Hepatocyte (in vitro differentiated cells): ENCODE measurements at regions not wholly inside any gene's neighbourhood (a gene's known extent, or its start where the extent isn't known, plus 50 kb on each side); places are given as distances from the start of the nearest gene placed in this dataset.

ENCODE experiments used
- DNase-seq: peaks from one replicate; pipeline ENCODE4 v3.0.0-alpha.2; 2016; ENCODE audit warnings: low spot score
- H2AFZ ChIP-seq: fragments of 200-600 bp; sonication (generic); 2 replicates; pipeline ENCODE4 v1.6.0; 2016; ENCODE audit warnings: antibody characterized with exemption, mild to moderate bottlenecking
- H3K27ac ChIP-seq: fragments of 200-600 bp; sonication (generic); 2 replicates; pipeline ENCODE4 v1.5.1; 2016; ENCODE audit warnings: mild to moderate bottlenecking
- H3K27me3 ChIP-seq: fragments of 200-600 bp; sonication (generic); 2 replicates; pipeline ENCODE4 v1.6.1; 2016
- H3K36me3 ChIP-seq: fragments of 200-600 bp; sonication (generic); replicated peaks from 2 replicates; pipeline ENCODE4 v1.5.1; 2016; ENCODE audit warnings: low read depth; ENCODE audit not compliant: insufficient read depth
- H3K4me1 ChIP-seq: fragments of 200-600 bp; sonication (generic); 2 replicates; pipeline ENCODE4 v1.5.1; 2016; ENCODE audit warnings: mild to moderate bottlenecking, moderate library complexity; ENCODE audit not compliant: insufficient read depth
- H3K4me2 ChIP-seq: fragments of 200-600 bp; sonication (generic); 2 replicates; pipeline ENCODE4 v1.6.0; 2016
- H3K4me3 ChIP-seq: fragments of 200-600 bp; sonication (generic); 2 replicates; pipeline ENCODE4 v1.5.1; 2016; ENCODE audit warnings: mild to moderate bottlenecking
- H3K79me2 ChIP-seq: fragments of 200-600 bp; sonication (generic); 2 replicates; pipeline ENCODE4 v1.6.0; 2017; ENCODE audit warnings: mild to moderate bottlenecking
- H3K9me2 ChIP-seq: fragments of 200-600 bp; sonication (generic); replicated peaks from 2 replicates; pipeline ENCODE4 v1.6.0; 2017; ENCODE audit warnings: mild to moderate bottlenecking; ENCODE audit not compliant: insufficient read depth
- H3K9me3 ChIP-seq: fragments of 200-600 bp; sonication (generic); 2 replicates; pipeline ENCODE4 v1.5.1; 2016; ENCODE audit warnings: low read depth, mild to moderate bottlenecking
- H4K20me1 ChIP-seq: fragments of 200-600 bp; sonication (generic); 2 replicates; pipeline ENCODE4 v1.6.0; 2016; ENCODE audit warnings: mild to moderate bottlenecking; ENCODE audit not compliant: insufficient read depth, poor library complexity, severe bottlenecking
- EZH2 ChIP-seq: fragments of 200-600 bp; sonication (generic); IDR thresholded peaks from 2 replicates; pipeline ENCODE4 v1.6.1; 2016; ENCODE audit warnings: antibody characterized with exemption, mild to moderate bottlenecking, borderline replicate concordance
- EZH2phosphoT487 ChIP-seq: fragments of 200-600 bp; sonication (generic); IDR thresholded peaks from one replicate; pipeline ENCODE4 v1.6.1; 2018; ENCODE audit warnings: antibody characterized with exemption, mild to moderate bottlenecking, low read depth, moderate library complexity; ENCODE audit not compliant: unreplicated experiment, severe bottlenecking
- WGBS: methylation state at CpG from one replicate; pipeline ENCODE4 v1.1.6; 2016; ENCODE audit warnings: low lambda C conversion rate; ENCODE audit errors: missing lambda C conversion rate; 5-methylcytosine and 5-hydroxymethylcytosine counted together
- TF ChIP-seq, protein P1 (sequence below): fragments of 200-600 bp; sonication (generic); IDR thresholded peaks from 2 replicates; pipeline ENCODE4 v1.5.1; 2016; ENCODE audit warnings: antibody characterized with exemption, mild to moderate bottlenecking; ENCODE audit not compliant: poor library complexity

DNA sequence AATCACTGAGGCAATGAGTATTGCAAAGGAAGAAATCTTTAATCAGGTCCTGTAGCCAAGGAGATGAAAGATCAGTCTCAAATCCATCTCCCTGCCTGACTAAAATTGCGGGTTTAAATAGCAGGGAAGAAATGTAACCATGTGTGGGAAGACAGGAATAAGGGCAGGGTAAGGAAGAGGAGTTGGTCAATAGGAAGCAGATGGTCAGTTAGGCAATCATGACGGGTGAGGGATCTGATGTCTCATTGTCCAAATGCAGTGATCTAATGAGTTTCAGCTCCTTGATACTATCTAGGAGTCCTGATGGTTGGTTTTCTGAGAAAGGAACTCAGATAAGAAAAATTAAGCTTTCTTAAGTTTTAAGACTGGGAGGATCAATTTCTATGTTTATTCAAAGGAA lies 200.8 kb downstream of the SPATA18 start:
- Histone ChIP-seq H2AFZ (no peak overlapping the region), H3K9me2 (no peaks in the 10 kb centered on the region), H3K4me3 (no peak overlapping the region), H3K27ac (no peak overlapping the region), H3K27me3 (no peaks in the 10 kb centered on the region), H4K20me1 (no peaks in the 10 kb centered on the region), H3K4me1 (peaks cover 3% of the 10 kb centered on the region), H3K79me2 (no peaks in the 10 kb centered on the region), H3K4me2 (no peak overlapping the region), H3K9me3 (no peaks in the 10 kb centered on the region), H3K36me3 (no peaks in the 10 kb centered on the region)
- no peak for DNase-seq
- 85% methylated on average over 2 of the region's 2 CpGs for WGBS
- TF ChIP-seq, protein P1, sequence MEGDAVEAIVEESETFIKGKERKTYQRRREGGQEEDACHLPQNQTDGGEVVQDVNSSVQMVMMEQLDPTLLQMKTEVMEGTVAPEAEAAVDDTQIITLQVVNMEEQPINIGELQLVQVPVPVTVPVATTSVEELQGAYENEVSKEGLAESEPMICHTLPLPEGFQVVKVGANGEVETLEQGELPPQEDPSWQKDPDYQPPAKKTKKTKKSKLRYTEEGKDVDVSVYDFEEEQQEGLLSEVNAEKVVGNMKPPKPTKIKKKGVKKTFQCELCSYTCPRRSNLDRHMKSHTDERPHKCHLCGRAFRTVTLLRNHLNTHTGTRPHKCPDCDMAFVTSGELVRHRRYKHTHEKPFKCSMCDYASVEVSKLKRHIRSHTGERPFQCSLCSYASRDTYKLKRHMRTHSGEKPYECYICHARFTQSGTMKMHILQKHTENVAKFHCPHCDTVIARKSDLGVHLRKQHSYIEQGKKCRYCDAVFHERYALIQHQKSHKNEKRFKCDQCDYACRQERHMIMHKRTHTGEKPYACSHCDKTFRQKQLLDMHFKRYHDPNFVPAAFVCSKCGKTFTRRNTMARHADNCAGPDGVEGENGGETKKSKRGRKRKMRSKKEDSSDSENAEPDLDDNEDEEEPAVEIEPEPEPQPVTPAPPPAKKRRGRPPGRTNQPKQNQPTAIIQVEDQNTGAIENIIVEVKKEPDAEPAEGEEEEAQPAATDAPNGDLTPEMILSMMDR: no peak
- TF ChIP-seq EZH2: no peak
- TF ChIP-seq EZH2phosphoT487: no peak

GRCh38 chr4:52253025-52253424 lies 201.9 kb downstream of the SPATA18 start:
- Histone ChIP-seq H3K36me3 (no peaks in the 10 kb centered on the region), H3K27ac (no peak overlapping the region), H3K9me3 (no peaks in the 10 kb centered on the region), H3K4me2 (no peak overlapping the region), H3K4me1 (peaks cover 3% of the 10 kb centered on the region), H2AFZ (no peak overlapping the region), H3K79me2 (no peaks in the 10 kb centered on the region), H3K9me2 (no peaks in the 10 kb centered on the region), H3K4me3 (no peak overlapping the region), H3K27me3 (no peaks in the 10 kb centered on the region), H4K20me1 (no peaks in the 10 kb centered on the region)
- 70% methylated on average over 5 of the region's 5 CpGs for WGBS
- TF ChIP-seq, protein P1: no peak
- TF ChIP-seq EZH2phosphoT487: no peak
- no peak for TF ChIP-seq EZH2
- DNase-seq: no peak

DNA sequence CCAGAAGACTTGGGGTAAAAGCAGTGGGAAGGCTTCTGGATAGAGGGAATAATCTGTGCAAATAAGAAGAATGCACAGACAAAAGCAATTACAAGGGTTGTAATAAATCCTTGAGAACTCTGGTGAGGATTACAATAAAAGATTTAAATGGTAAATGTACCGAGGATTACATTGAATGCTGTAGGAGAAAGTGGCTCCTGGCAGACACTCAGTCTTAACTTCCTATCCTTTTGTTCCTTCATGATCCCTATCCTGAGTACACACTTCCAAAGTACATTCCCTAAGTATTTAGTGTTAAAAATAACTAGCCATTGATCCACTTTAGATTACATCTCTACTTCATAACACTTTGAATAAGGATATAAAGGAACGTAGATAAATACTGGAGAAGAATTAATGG lies 205.4 kb downstream of the SPATA18 start:
- Histone ChIP-seq H3K4me3 (no peak overlapping the region), H4K20me1 (no peaks in the 10 kb centered on the region), H3K4me1 (peaks cover 8% of the 10 kb centered on the region), H3K27ac (peak overlapping the region; percentile 12), H2AFZ (no peak overlapping the region), H3K9me3 (no peaks in the 10 kb centered on the region), H3K4me2 (no peak overlapping the region), H3K9me2 (no peaks in the 10 kb centered on the region), H3K79me2 (no peaks in the 10 kb centered on the region), H3K36me3 (no peaks in the 10 kb centered on the region), H3K27me3 (no peaks in the 10 kb centered on the region)
- DNase-seq: no peak
- 37% methylated on average over 2 of the region's 2 CpGs for WGBS
- no peak for TF ChIP-seq EZH2phosphoT487
- TF ChIP-seq EZH2: no peak
- TF ChIP-seq, protein P1: no peak

- Histone ChIP-seq H3K36me3 (no peaks in the 10 kb centered on the region), H4K20me1 (no peaks in the 10 kb centered on the region), H3K4me2 (no peak overlapping the region), H3K27me3 (no peaks in the 10 kb centered on the region), H2AFZ (no peak overlapping the region), H3K27ac (peak overlapping the region; percentile 71), H3K9me2 (no peaks in the 10 kb centered on the region), H3K79me2 (no peaks in the 10 kb centered on the region), H3K9me3 (no peaks in the 10 kb centered on the region), H3K4me1 (peaks cover 8% of the 10 kb centered on the region), H3K4me3 (no peak overlapping the region)
- no peak for DNase-seq
- no peak for TF ChIP-seq EZH2
- TF ChIP-seq, protein P1: no peak
- TF ChIP-seq EZH2phosphoT487: no peak
- 63% methylated on average over 3 of the region's 3 CpGs for WGBS
Measured at GRCh38 chr4:52259978-52260377, 208.9 kb downstream of the SPATA18 start.
